NCI-H146 treated with DMSO at 0.1 percent for 48 hours (cell line): ENCODE measurements at regions not wholly inside any gene's neighbourhood (a gene's known extent, or its start where the extent isn't known, plus 50 kb on each side); places are given as distances from the start of the nearest gene placed in this dataset.
"Not testable (repeated sequence)": the region's sequence is repeated elsewhere in the genome, so short reads cannot be mapped to it uniquely, and the experiment has no call there.

ENCODE experiments used
- DNase-seq: peaks from one replicate; lab custom pipeline; 2025; ENCODE audit not compliant: unreplicated experiment; lab: John Stamatoyannopoulos, UW

DNA sequence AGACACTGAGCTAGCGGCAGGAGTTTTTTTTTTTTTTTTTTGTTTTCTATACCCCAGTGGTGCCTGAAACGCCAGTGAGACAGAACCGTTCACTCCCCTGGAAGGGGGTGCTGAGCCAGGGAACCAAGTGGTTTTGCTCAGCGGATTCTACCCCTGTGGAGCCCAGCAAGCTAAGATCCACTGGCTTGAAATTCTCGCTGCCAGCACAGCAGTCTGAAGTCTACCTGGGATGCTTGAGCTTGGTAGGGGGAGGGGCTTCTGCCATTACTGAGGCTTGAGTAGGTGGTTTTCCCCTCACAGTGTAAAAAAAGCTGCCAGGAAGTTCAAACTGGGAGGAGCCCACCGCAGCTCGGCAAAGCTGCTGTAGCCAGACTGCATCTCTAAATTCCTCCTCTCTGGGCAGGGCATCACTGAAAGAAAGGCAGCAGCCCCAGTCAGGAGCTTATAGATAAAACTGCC, 173.0 kb downstream of the DMAC1 start:
- not testable (repeated sequence) for DNase-seq

DNA sequence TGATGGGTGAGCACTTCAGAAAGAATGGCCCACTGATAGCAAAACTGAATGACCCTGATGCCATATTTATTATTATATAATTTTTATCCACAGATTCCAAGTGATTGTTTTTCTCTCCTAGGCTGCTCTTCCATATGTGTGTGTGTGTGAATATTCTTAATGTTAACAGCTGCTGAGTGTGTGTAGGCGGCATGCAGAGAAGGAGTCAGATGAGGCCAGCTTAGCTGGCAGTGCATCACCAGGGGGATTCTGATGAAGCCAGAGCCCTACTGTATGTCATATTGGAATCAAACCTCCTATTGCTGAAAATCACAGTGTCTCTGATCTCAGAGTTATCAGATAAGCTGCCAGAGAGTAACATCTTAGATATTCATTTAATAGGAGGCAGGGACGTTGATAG, 177.1 kb downstream of the DMAC1 start:
- DNase-seq: no peak

DNA sequence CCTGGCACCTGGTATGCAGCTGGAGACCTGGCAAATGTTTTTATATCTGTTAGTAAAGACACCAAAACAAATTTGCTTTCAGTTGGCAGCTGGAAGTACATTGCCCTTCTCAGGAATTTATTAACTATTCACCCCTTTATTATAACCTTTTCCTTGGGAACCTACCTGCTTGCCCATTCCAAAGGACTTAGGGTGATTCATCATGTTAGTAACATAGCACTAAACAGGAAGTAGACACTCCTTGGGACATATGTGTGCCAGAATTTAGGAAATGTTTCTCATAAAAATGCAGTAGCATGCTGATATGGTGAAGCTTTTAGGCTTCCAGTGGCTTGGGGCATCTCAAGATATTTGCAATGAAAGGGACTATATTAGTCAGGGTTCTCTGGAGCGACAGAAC, 184.2 kb downstream of the DMAC1 start:
- no peak for DNase-seq

DNA sequence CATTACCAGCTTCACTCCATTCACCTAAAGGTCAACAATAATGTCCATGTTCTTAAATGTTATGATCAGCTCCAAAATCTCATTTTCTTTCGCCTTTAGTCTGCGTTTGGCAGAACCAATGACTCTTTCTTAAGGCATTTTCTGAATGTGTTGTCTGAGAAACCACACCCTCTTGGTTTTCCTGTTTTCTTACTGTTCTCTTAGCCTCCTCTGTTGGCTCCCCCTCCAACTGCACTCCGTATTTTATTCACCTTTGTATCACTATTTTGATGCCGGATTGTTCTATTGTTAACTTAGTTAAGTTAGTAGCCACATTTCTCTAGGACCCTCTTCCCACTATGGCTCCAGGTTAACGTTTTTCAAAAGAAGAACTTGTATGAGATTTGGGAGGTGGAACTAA, 185.6 kb downstream of the DMAC1 start:
- DNase-seq: no peak

DNA sequence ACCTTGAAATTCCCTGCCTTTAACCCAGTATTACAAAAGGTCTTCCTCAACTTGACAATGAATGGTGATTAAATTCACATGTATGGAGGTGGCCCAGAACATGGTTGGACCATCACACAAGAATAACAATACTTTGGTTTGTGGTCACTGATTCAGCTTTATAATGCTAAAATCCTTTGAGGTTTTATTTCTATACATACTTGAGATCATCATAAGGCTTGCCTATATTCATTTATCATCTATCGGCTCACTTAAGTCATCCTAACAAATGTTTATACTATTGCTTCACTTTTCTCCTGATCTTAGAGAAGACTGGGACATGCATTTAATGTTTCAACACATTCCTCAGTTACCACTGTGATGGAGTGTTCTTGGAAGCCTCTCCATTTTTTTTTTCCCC, 191.3 kb downstream of the DMAC1 start:
- DNase-seq: no peak

DNA sequence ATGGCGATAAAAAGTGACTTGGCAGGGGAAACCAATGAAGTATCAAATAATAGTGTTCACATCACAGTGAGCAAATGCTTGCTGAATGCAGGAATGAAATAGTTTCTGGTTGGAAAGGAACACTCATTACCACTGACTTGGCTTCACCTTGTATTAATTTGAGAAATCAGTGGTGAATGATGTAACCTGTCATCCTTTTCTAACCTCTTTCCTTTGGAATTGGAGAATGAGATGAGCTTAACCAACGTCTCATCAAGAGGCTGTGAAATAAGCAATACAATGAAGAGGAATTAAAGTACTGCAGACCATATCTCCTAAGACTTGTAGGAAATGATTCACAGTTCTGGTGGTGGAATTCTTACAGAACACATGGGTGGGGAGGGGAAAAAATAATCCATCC, 192.2 kb downstream of the DMAC1 start:
- no peak for DNase-seq

DNA sequence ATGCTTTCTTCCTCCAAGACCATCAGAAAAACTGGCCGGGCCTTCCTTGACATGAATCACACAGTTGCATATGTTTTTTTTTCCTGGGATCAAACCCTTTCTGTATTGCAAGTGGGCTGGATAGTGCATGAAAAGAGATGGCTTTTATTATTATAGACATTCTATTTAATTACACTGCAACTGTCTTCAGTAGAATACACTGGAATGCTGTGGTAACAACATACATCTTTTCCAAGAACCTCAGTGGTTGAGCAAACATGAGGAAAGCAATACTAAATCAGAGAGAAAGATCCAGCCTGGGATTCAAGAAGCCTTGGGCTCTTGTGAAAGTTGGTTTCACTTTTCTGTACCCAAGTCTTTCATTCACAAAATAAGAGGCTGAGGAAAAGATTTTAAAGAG, 193.0 kb downstream of the DMAC1 start:
- no peak for DNase-seq

DNA sequence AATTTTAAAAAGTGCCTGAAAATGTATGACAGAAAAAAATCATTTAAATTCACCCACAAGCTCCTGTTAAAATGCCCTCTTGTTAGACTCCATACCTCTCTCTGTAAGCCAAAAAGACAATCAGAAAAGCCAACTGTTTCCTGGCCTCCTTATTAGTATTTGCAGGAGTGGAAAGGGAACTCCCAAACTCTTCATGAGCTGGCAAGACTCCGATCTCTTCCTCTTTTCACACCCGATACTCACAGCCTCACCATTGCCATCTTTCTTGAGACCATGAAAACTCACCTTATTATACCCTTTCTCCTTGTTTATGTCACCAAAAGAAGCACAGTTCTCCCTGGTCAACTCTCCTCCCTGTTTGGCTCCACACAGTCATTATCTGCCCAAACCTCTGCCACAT, 197.8 kb downstream of the DMAC1 start:
- no peak for DNase-seq

DNA sequence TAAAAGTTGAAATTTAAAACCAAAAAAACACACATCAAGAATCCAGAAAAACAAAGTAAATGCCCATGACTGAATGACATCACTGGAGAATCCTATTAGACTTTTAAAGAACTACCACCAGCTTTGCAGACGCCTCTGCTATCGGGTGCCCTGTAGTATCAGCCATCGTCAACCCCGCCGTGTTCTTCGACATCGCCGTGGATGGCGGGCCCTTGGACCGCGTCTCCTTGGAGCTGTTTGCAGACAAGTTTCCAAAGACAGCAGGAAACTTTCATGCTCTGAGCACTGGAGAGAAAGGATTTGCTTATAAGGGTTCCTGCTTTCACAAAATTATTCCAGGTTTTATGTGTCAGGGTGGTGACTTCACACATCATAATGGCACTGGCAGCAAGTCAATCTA, 201.9 kb downstream of the DMAC1 start:
- DNase-seq: no peak

DNA sequence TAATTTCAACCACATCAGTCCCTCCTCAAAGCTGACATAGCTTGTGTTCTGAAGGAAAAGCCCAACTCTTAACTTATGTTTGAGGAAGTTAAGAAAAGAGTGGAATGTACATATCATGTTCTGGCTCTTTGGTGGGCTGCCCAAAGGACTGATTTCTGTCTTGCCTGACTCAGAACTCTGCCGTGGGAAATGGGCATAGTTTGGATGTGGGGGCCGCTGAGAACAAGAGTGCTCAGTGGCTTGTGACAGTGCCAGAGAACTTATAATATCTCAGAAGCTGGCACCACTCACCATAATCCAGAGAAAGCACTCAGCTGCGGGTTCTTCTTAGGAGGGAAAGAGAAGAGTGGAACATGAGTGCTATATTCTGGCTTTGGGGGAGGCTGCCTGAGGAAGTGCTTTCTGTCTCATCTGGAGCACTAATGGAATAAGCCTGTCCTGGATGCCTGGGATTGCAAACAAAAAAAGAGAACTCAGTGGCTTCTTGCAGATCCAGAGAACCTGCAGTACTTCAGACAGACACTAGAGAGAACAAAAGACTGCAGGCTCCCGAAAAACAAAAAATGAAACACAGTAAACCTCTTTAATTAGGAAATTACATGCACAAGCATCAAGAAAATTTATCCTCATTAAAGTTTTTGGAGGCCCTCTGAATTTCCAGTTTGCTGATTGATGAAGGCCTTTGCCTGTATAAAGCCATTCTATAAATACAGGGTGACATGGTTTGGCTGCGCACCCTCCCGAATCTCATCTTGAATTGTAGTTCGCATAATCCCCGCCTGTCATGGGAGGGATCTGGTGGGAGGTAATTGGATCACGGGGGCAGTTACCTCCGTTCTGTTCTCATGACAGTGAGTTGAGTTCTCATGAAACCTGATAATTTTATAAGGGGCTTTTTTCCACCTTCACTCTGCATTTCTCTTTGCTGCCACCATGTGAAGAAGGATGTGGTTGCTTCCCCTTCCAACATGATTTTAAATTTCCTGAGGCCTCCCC, 207.0 kb downstream of the DMAC1 start:
- no peak for DNase-seq

DNA sequence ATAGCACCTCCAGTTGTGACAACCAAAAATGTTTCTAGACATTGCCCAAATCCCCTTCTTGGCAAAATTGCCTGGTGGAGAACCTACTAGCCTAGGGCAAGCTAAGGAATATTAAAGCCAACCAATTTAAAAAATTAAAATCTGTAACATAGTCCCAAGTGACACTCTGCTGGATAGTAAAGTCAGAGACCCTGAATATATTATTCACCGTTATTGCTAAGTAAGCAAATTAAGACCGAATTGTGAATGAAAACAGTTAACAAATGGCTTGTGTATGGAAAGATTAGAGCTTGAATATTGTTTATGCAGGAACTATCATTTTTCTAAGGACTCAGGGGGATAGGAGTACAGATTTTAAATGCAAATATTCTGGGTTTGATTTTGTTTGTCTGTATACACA, 208.1 kb downstream of the DMAC1 start:
- DNase-seq: no peak

DNA sequence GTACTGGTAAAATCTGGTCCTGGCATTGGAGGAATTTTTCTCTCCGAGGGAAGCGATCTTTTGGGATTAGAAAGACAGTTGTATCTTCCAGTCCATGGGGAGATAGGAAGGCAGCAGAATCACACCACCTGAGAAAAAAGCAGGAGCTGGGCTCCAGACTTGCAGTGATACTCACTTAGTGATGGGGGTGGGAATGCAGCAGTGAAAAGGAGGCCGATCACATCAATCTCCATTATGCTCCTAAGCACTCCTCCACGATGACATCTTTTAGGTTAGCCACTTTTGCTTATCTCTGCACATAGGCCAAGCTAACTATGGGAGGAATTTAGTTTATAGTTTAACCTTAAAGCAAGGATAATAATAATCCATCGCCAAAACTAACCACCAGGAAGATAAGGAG, 219.0 kb downstream of the DMAC1 start:
- no peak for DNase-seq

DNA sequence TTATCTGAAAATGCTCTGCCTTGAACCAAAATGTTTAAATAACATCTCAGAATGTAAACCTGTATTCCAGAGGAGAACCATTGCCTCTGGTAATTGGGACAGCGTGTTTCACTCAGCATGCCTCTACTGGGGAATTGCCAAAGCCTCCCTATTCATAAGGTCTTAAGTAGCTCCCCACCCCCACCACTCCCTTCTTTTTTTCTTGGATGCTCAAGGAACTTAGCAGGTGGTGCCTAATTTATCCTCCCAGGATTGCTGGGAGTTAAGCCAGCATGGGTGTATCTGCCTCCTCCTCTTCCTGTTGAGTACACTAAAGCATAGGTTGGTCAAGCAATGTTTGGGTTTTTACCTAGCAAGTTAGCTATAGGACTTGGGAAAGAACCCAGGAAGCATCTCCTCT, 220.2 kb downstream of the DMAC1 start:
- no peak for DNase-seq

DNA sequence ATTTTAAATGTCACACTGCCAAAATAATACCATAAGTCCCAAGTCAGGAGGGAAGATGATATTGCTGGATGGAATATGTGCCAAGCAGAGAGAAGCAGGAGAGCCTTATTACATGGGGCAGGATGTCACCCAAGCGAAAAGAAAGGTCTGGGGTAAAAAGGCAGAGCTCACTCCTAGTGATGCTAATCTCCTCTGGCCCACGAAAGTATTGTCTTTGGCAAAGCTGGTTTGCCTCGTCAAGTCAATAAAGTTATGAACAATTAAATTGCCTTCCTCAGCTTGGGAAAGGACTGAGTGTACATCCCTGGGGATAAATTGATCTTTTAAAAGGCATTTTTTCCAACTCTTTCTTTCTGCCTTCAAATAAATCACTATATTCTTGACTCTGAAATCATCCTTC, 220.6 kb downstream of the DMAC1 start:
- no peak for DNase-seq

DNA sequence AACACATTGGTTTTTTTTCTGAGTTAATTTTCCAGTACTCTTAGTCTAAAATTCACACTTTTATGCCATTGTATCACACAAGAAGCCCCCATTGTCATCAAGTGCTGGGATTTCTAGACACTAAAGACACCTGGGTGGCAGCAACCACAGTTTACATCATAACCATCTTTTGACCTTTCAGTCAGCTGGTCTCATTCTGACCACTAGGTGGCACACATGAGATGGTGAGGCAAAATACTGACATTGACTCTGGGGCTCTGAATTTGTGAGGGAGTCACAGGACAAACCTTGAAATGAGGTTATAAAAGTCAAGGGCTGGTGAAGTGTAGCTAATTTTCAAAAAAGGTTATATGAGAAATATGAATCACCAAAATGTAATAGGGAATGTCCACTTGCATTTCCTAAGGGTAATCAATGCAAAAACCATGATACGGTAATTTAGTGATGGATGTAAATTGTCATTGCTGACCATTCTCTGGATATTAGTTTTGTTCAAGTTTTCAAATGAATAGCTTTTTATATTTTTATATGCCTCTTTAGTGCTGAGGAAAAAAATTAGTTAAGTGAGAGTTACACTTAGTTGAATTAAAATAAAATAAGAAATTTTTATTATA, 229.4 kb downstream of the DMAC1 start:
- DNase-seq: peak; percentile 55

DNA sequence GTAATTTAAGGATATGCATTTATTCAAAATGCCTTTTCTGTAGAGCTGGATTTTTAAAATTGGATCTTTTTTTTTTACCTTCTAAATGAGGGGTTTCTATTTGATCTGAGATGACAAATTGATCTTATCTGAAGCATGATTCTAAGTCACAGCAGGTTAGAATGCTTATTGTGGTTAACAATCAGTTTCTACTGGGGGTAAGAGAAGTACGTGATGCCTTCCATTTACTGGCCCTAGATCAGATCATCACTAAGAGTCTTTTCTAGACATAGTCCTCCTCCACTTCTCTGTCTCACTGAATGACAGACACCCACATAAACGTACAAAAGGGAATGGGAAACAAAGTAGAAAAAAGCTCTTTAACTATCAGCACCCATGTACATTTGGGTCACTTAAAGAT, 231.9 kb downstream of the DMAC1 start:
- DNase-seq: no peak

DNA sequence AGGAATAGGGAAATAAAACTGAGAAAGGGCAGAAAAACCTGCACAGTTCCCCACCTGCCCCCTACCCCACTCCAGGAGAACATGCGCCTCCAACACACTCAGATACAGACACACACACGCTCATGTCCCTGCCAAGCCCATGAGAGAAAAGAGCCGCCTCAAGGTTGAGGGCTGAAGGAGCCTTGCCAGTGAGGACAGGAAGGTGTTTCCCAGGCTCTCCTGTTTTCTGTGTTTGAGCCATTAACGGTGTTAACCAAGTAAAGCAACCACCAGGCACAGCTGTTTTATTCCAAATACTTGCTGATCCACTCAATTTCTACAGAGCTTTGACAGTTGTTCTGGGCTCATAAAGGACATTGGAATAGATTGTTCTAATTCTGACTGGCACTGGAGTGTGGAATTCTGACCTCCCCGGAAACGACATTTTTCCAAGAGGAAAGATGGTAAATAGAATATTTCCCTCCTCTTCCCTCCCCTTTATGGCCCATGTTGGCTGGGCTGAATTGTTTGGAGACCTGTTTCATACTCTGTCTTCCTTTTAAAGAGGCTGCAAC, 238.0 kb downstream of the DMAC1 start:
- no peak for DNase-seq

DNA sequence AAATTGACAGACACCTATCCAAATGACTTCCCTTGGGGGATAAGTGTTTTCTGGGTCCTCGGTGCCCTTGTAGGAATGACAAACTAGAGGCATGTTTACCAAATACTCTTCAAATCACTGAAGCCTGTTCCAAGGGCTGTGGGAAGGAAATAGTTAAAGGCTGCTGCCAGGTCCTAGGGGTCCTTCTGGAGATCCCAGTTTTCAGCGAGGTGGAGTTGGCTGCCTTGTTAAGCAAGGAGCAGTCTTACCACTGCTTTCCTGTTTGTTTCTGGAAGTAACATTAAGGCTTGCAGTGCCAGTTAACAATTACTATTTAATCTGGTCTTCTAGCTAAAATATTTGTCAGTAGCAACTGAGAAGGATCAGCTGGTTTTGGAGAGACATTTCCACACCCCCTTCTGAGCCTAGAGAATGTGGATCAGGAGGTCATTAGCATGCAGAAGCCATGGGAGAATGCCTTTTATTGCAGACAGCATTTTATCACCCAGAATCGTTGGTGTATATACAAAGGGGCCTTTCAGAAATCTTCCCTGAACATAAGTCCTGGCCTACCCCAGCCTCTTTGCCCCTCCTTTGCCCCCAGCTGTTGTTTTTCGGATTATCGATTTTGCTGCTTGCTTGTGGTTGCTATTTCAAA, 238.8 kb downstream of the DMAC1 start:
- DNase-seq: no peak

DNA sequence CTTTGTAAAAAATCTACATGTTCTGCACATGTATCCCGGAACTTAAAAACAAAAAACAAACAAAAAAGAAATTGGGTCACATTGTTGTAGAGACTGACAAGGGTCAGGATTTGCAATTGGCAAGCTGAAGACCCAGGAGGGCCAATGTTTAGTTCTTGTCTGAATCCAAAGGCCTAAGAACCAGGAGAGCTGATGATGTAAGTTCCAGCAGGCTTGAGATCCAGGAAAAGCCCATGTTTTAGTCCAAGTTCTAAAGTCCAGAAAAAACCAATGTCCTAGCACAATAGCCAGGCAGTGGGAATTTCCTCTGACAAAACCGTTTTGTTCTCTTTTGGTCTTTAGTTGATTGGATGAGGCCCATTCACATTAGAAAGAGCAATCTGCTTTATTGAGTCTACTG, 244.9 kb downstream of the DMAC1 start:
- DNase-seq: no peak

DNA sequence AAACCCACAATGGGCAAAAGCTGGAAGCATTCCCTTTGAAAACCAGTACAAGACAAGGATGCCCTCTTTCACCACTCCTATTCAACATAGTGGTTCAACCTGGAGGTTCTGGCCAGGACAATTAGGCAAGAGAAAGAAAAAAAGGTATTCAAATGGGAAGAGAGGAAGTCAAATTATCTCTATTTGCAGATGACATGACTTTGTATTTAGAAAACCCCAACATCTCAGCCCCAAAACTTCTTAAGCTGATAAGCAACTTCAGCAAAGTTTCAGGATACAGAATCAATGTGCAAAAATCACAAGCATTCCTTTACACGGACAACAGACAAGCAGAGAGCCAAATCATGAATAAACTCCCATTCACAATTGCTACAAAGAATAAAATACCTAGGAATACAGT, 246.9 kb downstream of the DMAC1 start:
- DNase-seq: not testable (repeated sequence)

DNA sequence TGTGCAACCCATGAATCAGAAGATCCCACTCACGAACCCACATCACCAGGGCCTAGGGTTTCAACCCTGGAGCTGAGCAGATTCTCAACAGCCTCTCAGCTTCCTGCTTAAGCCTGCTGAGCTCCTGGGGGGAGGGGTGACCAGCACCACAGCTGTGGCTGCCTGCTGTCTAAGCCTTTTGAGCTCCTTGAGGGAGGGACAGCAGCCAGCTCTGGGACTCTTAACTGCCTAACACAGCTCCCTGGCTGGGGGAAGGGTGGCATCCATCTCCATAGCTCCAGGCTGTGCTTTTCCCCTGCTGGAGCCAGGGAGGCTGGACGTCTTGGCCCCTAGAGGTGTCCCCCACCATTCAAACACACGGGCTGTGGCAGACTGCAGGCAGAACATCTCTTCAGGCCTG, 250.3 kb downstream of the DMAC1 start:
- DNase-seq: no peak

DNA sequence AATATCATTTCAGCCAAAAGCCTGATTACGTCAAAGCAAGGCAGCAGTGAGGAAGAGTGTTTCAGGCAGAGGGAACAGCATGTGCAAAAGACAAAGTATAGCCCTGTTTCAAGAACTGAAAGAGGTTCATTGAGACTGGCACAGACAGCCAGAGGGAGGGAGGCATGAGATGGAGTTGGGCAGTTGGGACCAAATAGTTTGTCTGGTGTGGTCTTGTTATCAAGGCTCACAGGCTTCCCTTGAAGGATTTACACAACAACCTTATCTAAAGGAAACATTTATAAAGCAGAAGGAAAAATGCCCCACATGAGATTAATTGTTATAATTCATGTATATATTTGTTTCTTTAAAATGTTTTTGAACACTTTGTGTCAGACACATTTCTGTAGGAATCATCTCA, 253.3 kb downstream of the DMAC1 start:
- DNase-seq: no peak
